Stimulated activated naive B cell treated with anti-CD40 and anti-IgM and Interleukin-4, amounts not matched to agents 10 μg/mL and 1 μg/mL and 100 μg/mL, for 72 hours (primary cell): ENCODE measurements at regions not wholly inside any gene's neighbourhood (a gene's known extent, or its start where the extent isn't known, plus 50 kb on each side); places are given as distances from the start of the nearest gene placed in this dataset.
"Not testable (repeated sequence)": the region's sequence is repeated elsewhere in the genome, so short reads cannot be mapped to it uniquely, and the experiment has no call there.

Experiments used
- ATAC-seq, 2 donors: fragments of 150-1000 bp; cut with Tn5 transposase; replicated peaks; 2 replicates each; pipeline ENCODE4 v1.10.0; 2021; ENCODE audit warnings: moderate library complexity in 1 of 2
- DNase-seq: peaks from one replicate; pipeline ENCODE4 v3.0.0; 2021
- H3K27ac Mint-ChIP-seq: one replicate; pipeline ENCODE4 v1.8.0; 2022; ENCODE audit warnings: mild to moderate bottlenecking, mixed read lengths
- H3K27me3 Mint-ChIP-seq, 2 donors: one replicate each; pipeline ENCODE4 v1.8.0; 2022; ENCODE audit warnings: mixed read lengths in 2 of 2
- H3K36me3 Mint-ChIP-seq, 2 donors: one replicate each; pipeline ENCODE4 v1.8.0; 2022; ENCODE audit warnings: mixed read lengths in 2 of 2, mild to moderate bottlenecking in 1 of 2
- H3K4me1 Mint-ChIP-seq, 2 donors: one replicate each; pipeline ENCODE4 v1.8.0; 2022; ENCODE audit warnings: mixed read lengths in 2 of 2, mild to moderate bottlenecking in 1 of 2
- H3K4me3 Mint-ChIP-seq, 2 donors: one replicate each; pipeline ENCODE4 v1.8.0; 2022; ENCODE audit warnings: mild to moderate bottlenecking in 2 of 2, mixed read lengths in 2 of 2, moderate library complexity in 1 of 2
- H3K9me3 Mint-ChIP-seq, 2 donors: one replicate each; pipeline ENCODE4 v1.8.0; 2022; ENCODE audit warnings: mixed read lengths in 2 of 2, mild to moderate bottlenecking in 1 of 2

DNA sequence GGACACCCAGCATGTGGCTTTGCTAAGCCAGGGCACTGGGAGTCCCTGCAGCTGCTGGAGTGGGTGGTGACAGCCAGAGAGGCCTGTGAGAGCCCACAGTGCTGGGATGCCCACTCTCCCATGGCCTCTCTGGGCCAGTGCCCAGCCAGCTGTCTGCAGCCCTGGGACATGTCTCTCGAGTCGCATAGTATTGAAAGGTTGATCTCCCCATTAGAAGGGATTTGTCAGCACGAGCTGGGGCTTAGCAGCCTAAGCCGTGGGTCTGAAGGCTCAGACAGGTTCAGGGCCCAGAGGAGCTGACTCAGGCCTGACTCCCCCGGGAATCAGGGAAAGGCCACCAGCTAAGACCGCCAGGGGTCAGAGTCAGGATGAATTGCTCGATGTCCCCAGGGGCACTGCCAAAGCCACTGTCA, 53.5 kb downstream of the FOXD2 start:
- ATAC-seq (no peak), DNase-seq (no peak)
- Mint-ChIP-seq H3K36me3 (no peaks in the 10 kb centered on the region), H3K27ac (no peak overlapping the region), H3K4me3 (no peak overlapping the region), H3K9me3 (no peaks in the 10 kb centered on the region), H3K27me3 (peaks cover 27 to 32% of the 10 kb centered on the region in 2 donors), H3K4me1 (peaks cover 0 to 1% of the 10 kb centered on the region in 2 donors)

- Mint-ChIP-seq H3K36me3 (no peaks in the 10 kb centered on the region), H3K27ac (no peak overlapping the region), H3K4me1 (peaks cover 0 to 1% of the 10 kb centered on the region in 2 donors), H3K4me3 (no peak overlapping the region), H3K9me3 (no peaks in the 10 kb centered on the region), H3K27me3 (peaks cover 24 to 44% of the 10 kb centered on the region in 2 donors)
- ATAC-seq (no peak), DNase-seq (no peak)
Observed at GRCh38 chr1:47495176-47495713, 57.4 kb downstream of the FOXD2 start.

- Mint-ChIP-seq H3K36me3 (no peaks in the 10 kb centered on the region), H3K4me3 (no peak overlapping the region), H3K27ac (no peak overlapping the region), H3K9me3 (no peaks in the 10 kb centered on the region), H3K27me3 (peaks cover 26 to 59% of the 10 kb centered on the region in 2 donors), H3K4me1 (no peaks in the 10 kb centered on the region)
- DNase-seq (no peak), ATAC-seq (no peak)
Observed at GRCh38 chr1:47498551-47498950, 60.7 kb downstream of the FOXD2 start.

GRCh38 chr1:47501069-47501468, 63.2 kb downstream of the FOXD2 start:
- ATAC-seq (no peak), DNase-seq (no peak)
- Mint-ChIP-seq H3K27me3 (peaks cover 31 to 69% of the 10 kb centered on the region in 2 donors), H3K27ac (no peak overlapping the region), H3K9me3 (peaks cover 0 to 3% of the 10 kb centered on the region in 2 donors), H3K4me1 (no peaks in the 10 kb centered on the region), H3K4me3 (no peak overlapping the region), H3K36me3 (peaks cover 0 to 1% of the 10 kb centered on the region in 2 donors)

DNA sequence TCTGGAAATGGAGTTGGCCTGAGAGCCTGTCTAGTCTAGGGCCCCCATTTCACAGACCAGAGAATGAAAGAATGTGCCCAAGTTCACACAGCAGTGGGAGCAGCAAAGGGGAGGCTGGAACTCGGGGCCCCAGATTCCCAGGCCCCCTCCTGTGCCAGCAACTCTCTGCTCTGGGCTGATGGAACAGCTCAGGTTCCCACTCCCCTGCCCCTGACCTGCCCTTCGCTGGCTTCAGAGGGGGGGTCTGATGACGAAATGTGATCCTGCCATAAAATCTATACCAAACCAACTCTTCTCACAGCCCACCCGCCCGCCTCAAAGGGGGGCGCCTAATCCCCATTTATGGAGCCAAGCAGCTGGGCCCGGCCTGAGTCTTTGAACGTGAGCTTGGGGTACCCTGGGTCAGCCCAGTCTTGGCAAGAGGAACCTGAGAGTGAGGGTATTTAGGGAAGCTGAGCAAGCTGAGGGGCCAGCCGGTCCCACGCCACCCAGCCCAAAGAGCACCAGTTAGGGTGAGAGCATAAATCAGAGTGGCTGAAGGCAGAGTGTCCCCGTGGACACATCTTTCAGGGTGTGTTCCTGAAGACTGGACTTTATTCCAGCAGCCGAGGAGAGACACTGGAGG, 65.0 kb downstream of the FOXD2 start:
- H3K4me3 Mint-ChIP-seq, result no peak overlapping the region
- no peak overlapping the region for H3K27ac Mint-ChIP-seq
- peaks cover 3% of the 10 kb centered on the region in 2 donors for H3K9me3 Mint-ChIP-seq
- H3K36me3 Mint-ChIP-seq, result peaks cover 0 to 1% of the 10 kb centered on the region in 2 donors
- DNase-seq (no peak), ATAC-seq (no peak)
- H3K27me3 Mint-ChIP-seq, result peaks cover 44 to 71% of the 10 kb centered on the region in 2 donors
- H3K4me1 Mint-ChIP-seq, result peaks cover 3 to 9% of the 10 kb centered on the region in 2 donors

DNA sequence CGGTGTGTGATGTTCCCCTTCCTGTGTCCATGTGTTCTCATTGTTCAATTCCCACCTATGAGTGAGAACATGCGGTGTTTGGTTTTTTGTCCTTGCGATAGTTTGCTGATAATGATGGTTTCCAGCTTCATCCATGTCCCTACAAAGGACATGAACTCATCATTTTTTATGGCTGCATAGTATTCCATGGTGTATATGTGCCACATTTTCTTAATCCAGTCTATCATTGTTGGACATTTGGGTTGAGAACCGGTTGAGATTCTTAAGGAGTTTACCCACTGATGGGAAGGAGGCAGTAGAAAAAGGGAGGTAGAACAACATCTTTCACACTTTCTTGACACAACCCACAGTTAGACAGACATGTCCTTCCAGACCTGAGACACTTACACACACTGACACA, 67.0 kb downstream of the FOXD2 start:
- ATAC-seq, H3K9me3 Mint-ChIP-seq, DNase-seq, H3K4me3 Mint-ChIP-seq, H3K36me3 Mint-ChIP-seq, H3K27ac Mint-ChIP-seq: not testable (repeated sequence)
- peaks cover 44 to 70% of the 10 kb centered on the region in 2 donors for H3K27me3 Mint-ChIP-seq
- peaks cover 5 to 16% of the 10 kb centered on the region in 2 donors for H3K4me1 Mint-ChIP-seq

DNA sequence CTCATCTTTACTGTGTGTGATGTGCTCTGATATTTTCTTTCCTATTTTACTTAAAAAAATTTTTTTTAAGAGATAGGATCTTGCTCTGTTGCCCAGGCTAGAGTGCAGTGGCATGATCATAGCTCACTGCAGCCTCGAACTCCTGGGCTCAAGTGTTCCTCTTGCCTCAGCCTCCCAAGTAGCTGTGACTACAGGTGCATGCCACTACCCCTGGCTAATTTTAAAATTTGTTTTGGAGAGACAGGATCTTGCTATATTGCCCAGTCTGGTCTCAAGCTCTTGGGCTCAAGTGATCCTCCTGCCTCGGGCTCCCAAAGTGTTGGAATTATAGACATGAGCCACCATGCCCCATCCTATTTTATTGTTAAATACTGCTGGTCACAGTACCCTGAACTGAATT, 67.4 kb downstream of the FOXD2 start:
- peaks cover 0 to 1% of the 10 kb centered on the region in 2 donors for H3K36me3 Mint-ChIP-seq
- DNase-seq, result no peak
- H3K27me3 Mint-ChIP-seq, result peaks cover 48 to 73% of the 10 kb centered on the region in 2 donors
- ATAC-seq, result no peak
- H3K9me3 Mint-ChIP-seq, result peaks cover 3% of the 10 kb centered on the region in 2 donors
- H3K27ac Mint-ChIP-seq, result no peak overlapping the region
- peaks cover 5 to 16% of the 10 kb centered on the region in 2 donors for H3K4me1 Mint-ChIP-seq
- no peak overlapping the region for H3K4me3 Mint-ChIP-seq

GRCh38 chr1:47506053-47506452, 68.2 kb downstream of the FOXD2 start:
- ATAC-seq (no peak), DNase-seq (no peak)
- no peak overlapping the region for H3K27ac Mint-ChIP-seq
- H3K27me3 Mint-ChIP-seq, result peaks cover 48 to 71% of the 10 kb centered on the region in 2 donors
- H3K4me3 Mint-ChIP-seq, result no peak overlapping the region
- peaks cover 3% of the 10 kb centered on the region in 2 donors for H3K9me3 Mint-ChIP-seq
- H3K36me3 Mint-ChIP-seq, result peaks cover 0 to 1% of the 10 kb centered on the region in 2 donors
- H3K4me1 Mint-ChIP-seq, result peaks cover 5 to 16% of the 10 kb centered on the region in 2 donors

DNA sequence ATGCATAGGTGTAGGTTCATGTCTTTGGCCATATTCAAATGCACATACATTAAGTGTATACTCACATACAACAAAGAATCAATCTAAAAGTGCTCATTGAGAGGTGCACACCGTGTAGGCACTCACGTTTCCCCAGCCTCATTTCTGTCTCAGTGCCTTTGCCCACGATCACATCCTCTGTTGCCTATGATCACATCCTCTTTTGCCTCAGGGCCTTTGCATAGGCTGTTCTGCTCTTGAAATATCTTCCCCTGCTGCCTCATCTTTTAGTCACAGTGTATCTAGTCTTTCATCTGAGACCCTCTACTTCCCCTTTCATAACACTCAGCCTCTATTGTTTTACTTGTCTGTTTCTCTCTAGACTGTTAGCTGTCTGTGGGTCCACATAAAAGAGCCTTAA, 69.3 kb downstream of the FOXD2 start:
- DNase-seq (peak; percentile 8), ATAC-seq (peak; percentile 62 to 70)
- Mint-ChIP-seq H3K36me3 (peaks cover 0 to 1% of the 10 kb centered on the region in 2 donors), H3K4me3 (no peak overlapping the region), H3K4me1 (peaks cover 5 to 16% of the 10 kb centered on the region in 2 donors), H3K9me3 (peaks cover 3% of the 10 kb centered on the region in 2 donors), H3K27me3 (peaks cover 45 to 67% of the 10 kb centered on the region in 2 donors), H3K27ac (no peak overlapping the region)

GRCh38 chr1:47507881-47508701, 70.2 kb downstream of the FOXD2 start:
- Mint-ChIP-seq H3K36me3 (peaks cover 0 to 1% of the 10 kb centered on the region in 2 donors), H3K27me3 (peaks cover 50 to 70% of the 10 kb centered on the region in 2 donors), H3K4me3 (peak overlapping the region; percentile 70 to 80), H3K9me3 (peaks cover 3 to 4% of the 10 kb centered on the region in 2 donors), H3K27ac (no peak overlapping the region), H3K4me1 (peaks cover 5 to 16% of the 10 kb centered on the region in 2 donors)
- DNase-seq (peak; percentile 41), ATAC-seq (peak; percentile 83 to 84)

DNA sequence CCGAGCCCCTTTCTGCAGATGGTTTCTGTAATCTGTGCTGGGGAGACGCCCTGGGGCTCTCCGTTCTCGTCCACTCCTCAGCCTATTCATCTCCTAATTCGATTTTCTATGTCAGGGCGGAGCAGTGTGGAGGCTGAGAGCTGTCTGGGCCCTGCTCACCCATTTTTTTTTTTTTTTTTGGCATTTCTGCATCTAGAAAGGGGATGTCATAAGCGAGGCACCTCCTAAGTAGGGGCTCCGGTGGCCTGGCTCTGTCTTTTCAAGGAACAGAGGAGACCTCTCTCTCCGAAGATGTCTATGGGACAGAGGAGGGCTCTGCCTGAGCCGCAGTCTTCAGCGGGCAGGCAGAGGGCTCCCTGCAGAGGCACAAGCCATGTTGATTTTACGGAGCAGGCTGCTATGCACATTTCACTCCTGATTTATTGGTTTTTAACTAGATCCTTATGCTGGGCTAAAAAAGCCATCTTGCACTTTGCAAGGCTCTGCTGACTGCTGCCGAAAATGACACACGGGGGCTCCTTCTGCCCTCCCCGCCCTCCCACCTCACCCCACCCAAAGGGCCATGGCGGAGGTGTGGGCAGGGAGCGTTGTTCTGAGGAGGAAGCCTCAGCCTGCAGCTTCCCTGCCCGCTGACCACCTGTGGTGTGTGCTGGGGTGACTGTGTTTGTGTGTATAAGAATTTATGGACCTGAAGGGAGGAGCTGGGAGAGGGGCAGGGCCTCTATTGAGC, 71.0 kb downstream of the FOXD2 start:
- H3K4me1 Mint-ChIP-seq, result peaks cover 5 to 16% of the 10 kb centered on the region in 2 donors
- DNase-seq (no peak), ATAC-seq (peak; percentile 33)
- peaks cover 4 to 5% of the 10 kb centered on the region in 2 donors for H3K9me3 Mint-ChIP-seq
- H3K4me3 Mint-ChIP-seq, result peak overlapping the region; percentile 70 to 80
- no peak overlapping the region for H3K27ac Mint-ChIP-seq
- peaks cover 50 to 70% of the 10 kb centered on the region in 2 donors for H3K27me3 Mint-ChIP-seq
- no peaks in the 10 kb centered on the region for H3K36me3 Mint-ChIP-seq

DNA sequence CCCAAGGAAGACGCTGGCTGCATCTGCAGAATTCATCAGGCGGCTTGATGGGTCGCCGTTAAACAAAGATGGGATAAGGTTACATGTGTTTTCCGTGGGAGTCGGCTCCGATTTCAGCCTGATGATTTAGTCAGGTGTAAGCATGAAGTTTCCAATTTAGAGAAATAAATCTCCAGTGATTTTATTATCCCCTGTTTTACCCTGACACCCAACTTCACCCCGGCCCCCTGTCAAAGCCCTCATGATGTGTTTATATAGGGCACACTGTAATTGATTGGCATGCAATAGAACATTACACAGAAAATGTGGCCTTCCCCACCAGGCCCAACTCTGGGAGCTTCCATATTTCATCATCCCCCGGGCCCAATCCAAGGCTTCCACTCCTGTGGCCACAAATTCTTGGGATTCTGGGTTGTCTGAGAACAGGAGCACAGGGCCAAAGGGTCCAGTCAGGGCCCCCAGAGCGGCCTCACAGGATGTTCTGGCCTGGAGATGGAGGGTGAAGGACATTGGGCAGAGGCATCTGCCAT, 72.5 kb downstream of the FOXD2 start:
- peaks cover 58 to 77% of the 10 kb centered on the region in 2 donors for H3K27me3 Mint-ChIP-seq
- ATAC-seq (no peak), DNase-seq (no peak)

GRCh38 chr1:47511825-47512224, 74.0 kb downstream of the FOXD2 start:
- Mint-ChIP-seq H3K4me3 (no peak overlapping the region), H3K27ac (no peak overlapping the region), H3K27me3 (peaks cover 51 to 75% of the 10 kb centered on the region in 2 donors), H3K9me3 (peaks cover 8 to 12% of the 10 kb centered on the region in 2 donors), H3K4me1 (peaks cover 5 to 16% of the 10 kb centered on the region in 2 donors), H3K36me3 (no peaks in the 10 kb centered on the region)
- DNase-seq, result no peak
- no peak for ATAC-seq

More for the DNA sequence above, 72.5 kb downstream of the FOXD2 start:
- H3K9me3 Mint-ChIP-seq, result peaks cover 10 to 12% of the 10 kb centered on the region in 2 donors
- no peak overlapping the region for H3K27ac Mint-ChIP-seq
- no peaks in the 10 kb centered on the region for H3K36me3 Mint-ChIP-seq
- H3K4me1 Mint-ChIP-seq, result peaks cover 5 to 16% of the 10 kb centered on the region in 2 donors
- no peak overlapping the region for H3K4me3 Mint-ChIP-seq

DNA sequence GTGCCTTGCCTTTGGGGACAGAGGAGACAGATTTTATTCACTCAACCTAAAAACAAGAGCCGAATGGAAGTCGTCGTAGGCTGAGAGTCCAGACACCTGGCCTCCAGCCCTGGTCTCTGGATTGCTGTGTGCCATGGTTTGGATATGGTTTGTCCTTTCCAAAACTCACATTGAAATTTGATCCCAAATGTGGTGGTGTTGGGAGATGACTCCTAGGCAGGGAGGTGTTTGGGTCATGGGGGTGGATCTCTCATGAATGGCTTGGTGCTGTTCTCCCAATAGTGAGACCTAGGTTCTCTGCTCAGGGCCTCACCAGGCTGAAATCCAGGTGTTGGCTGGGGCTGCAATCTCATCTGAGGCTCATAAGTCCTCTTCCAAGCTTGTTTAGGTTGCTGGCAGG, 75.5 kb downstream of the FOXD2 start:
- H3K4me1 Mint-ChIP-seq, result peaks cover 2 to 7% of the 10 kb centered on the region in 2 donors
- DNase-seq, result no peak
- no peaks in the 10 kb centered on the region for H3K36me3 Mint-ChIP-seq
- peaks cover 51 to 79% of the 10 kb centered on the region in 2 donors for H3K27me3 Mint-ChIP-seq
- no peak overlapping the region for H3K4me3 Mint-ChIP-seq
- ATAC-seq, result no peak
- H3K27ac Mint-ChIP-seq, result no peak overlapping the region
- H3K9me3 Mint-ChIP-seq, result peaks cover 8 to 9% of the 10 kb centered on the region in 2 donors
